ENCODE measurements at regions not wholly inside any gene's neighbourhood (a gene's known extent, or its start where the extent isn't known, plus 50 kb on each side); places are given as distances from the start of the nearest gene placed in this dataset.

GRCh38 chr3:86126552-86126951 is 864.4 kb downstream of the VGLL3 start:
- no peak for TF ChIP-seq CTCF (IDR thresholded peaks at IDR 0.05; ENCODE audit: insufficient read depth, low read length, poor library complexity, severe bottlenecking)
- no peak for TF ChIP-seq EZH2phosphoT487 (conservative IDR thresholded peaks at IDR 0.05; ENCODE audit: low read length)
